GM12878 (cell line): ENCODE measurements at regions not wholly inside any gene's neighbourhood (a gene's known extent, or its start where the extent isn't known, plus 50 kb on each side); places are given as distances from the start of the nearest gene placed in this dataset.

ENCODE experiments used
- ATAC-seq: fragments of 200-7000 bp; cut with Tn5 transposase; 3 replicates; pipeline ENCODE4 v1.9.1; 2020; ENCODE audit warnings: mild to moderate bottlenecking, moderate library complexity
- BruUV-seq: library from RNA; stranded (reverse); fragments of 400-500 nt; replicated peaks from 2 replicates; lab custom pipeline; 2021; lab: Mats Ljungman, UMichigan
- CTCF ChIA-PET: fragments of 300-600 bp; sonication (Branson Sonifier 250); formaldehyde crosslinking; extraction: SDS; loops from one replicate; lab custom pipeline; 2021; ENCODE audit warnings: inconsistent platforms; lab: Yijun Ruan, JAX
- POLR2A ChIA-PET: fragments of 350-600 bp; formaldehyde crosslinking; extraction: SDS; loops from one replicate; lab custom pipeline; 2021; ENCODE audit warnings: inconsistent platforms; lab: Charles Lee
- RAD21 ChIA-PET: fragments of 300-600 bp; sonication (Branson Sonifier 250); formaldehyde crosslinking; loops from one replicate; lab custom pipeline; 2023; ENCODE audit warnings: antibody characterized with exemption; ENCODE audit not compliant: unreplicated experiment; lab: Charles Lee
- SMC1A ChIA-PET: fragments of 300-600 bp; sonication (Branson Sonifier 250); formaldehyde crosslinking; loops from one replicate; lab custom pipeline; 2023; ENCODE audit not compliant: unreplicated experiment, uncharacterized antibody; lab: Charles Lee
- DNase-seq: peaks from one replicate; pipeline ENCODE4 v3.0.0-alpha.2; 2011; ENCODE audit warnings: low read depth, low spot score
- FAIRE-seq: peaks from 3 replicates; lab custom pipeline; 2011; peaks lifted over from hg19 to GRCh38; lab: Jason Lieb, UNC
- H2AFZ ChIP-seq: 2 replicates; pipeline ENCODE4 v1.6.0; 2011; ENCODE audit warnings: low read depth, low read length, control low read depth; ENCODE audit not compliant: control insufficient read depth
- H3K27ac ChIP-seq: 2 replicates; pipeline ENCODE4 v1.5.1; 2011; ENCODE audit warnings: control low read depth; ENCODE audit not compliant: control insufficient read depth, insufficient read depth
- H3K27me3 ChIP-seq, 2 experiments: replicated peaks in 1 of 2; 2 replicates each; pipeline versions ENCODE4 v1.6.0 to v1.6.1; 2011; ENCODE audit warnings: low read length in 1 of 2; ENCODE audit not compliant: control insufficient read depth in 2 of 2, insufficient read depth in 2 of 2
- H3K36me3 ChIP-seq, 2 experiments: 2 replicates each; pipeline ENCODE4 v1.5.1; 2011; ENCODE audit warnings: low read length in 1 of 2; ENCODE audit not compliant: control insufficient read depth in 2 of 2, insufficient read depth in 2 of 2
- H3K4me1 ChIP-seq: 2 replicates; pipeline ENCODE4 v1.6.1; 2011; ENCODE audit warnings: mild to moderate bottlenecking, low read length, moderate library complexity, mixed read lengths; ENCODE audit not compliant: control insufficient read depth, insufficient read depth
- H3K4me2 ChIP-seq: 2 replicates; pipeline ENCODE4 v1.6.0; 2011; ENCODE audit warnings: control low read depth; ENCODE audit not compliant: control insufficient read depth, insufficient read depth
- H3K4me3 ChIP-seq: fragments of 200-600 bp; sonication (generic); 2 replicates; pipeline ENCODE4 v1.5.1; 2016
- H3K79me2 ChIP-seq: 2 replicates; pipeline ENCODE4 v1.6.0; 2011; ENCODE audit warnings: low read length; ENCODE audit not compliant: control insufficient read depth, insufficient read depth
- H3K9ac ChIP-seq: 2 replicates; pipeline ENCODE4 v1.8.0; 2011; ENCODE audit warnings: low read length, control low read depth, mixed read lengths; ENCODE audit not compliant: control insufficient read depth, insufficient read depth
- H3K9me3 ChIP-seq: replicated peaks from 3 replicates; pipeline ENCODE4 v1.5.1; 2011; ENCODE audit warnings: mild to moderate bottlenecking, low read length; ENCODE audit not compliant: control insufficient read depth, insufficient read depth
- H4K20me1 ChIP-seq: 2 replicates; pipeline ENCODE4 v1.6.0; 2011; ENCODE audit not compliant: control insufficient read depth, insufficient read depth
- ATF2 ChIP-seq: IDR thresholded peaks from 2 replicates; pipeline ENCODE4 v1.6.1; 2012; ENCODE audit warnings: low read length, inconsistent platforms
- ATF3 ChIP-seq: IDR thresholded peaks from 2 replicates; pipeline ENCODE4 v1.6.1; 2011; ENCODE audit warnings: low read depth, mild to moderate bottlenecking, low read length, moderate library complexity, borderline replicate concordance; ENCODE audit errors: extremely low read depth
- CHD4 ChIP-seq: fragments of 200-600 bp; sonication (generic); IDR thresholded peaks from 2 replicates; pipeline ENCODE4 v1.6.1; 2016; ENCODE audit warnings: mild to moderate bottlenecking
- EED ChIP-seq: sonication (generic); IDR thresholded peaks from 2 replicates; pipeline ENCODE4 v1.6.1; 2016; ENCODE audit warnings: antibody characterized with exemption, low read depth
- EP300 ChIP-seq, 2 experiments: fragments of 150-350 bp in 1 of 2; IDR thresholded peaks; 2 replicates each; pipeline ENCODE4 v1.6.1; 2011 to 2012; ENCODE audit warnings: low read depth in 2 of 2, low read length in 2 of 2, borderline replicate concordance in 1 of 2, improper control_type of control experiment in 1 of 2, inconsistent platforms in 1 of 2; ENCODE audit not compliant: control insufficient read depth in 1 of 2
- GABPA ChIP-seq: IDR thresholded peaks from 2 replicates; pipeline ENCODE4 v1.6.1; 2014; ENCODE audit warnings: antibody characterized with exemption, low read depth, mild to moderate bottlenecking, inconsistent platforms
- GATAD2B ChIP-seq: fragments of 450-650 bp; conservative IDR thresholded peaks from 2 replicates; pipeline ENCODE4 v1.6.1; 2017; ENCODE audit warnings: low read depth, mild to moderate bottlenecking, moderate library complexity
- KAT2A ChIP-seq: conservative IDR thresholded peaks from 2 replicates; pipeline ENCODE4 v1.6.1; 2011; ENCODE audit warnings: low read depth, low read length; ENCODE audit not compliant: control insufficient read depth
- NFXL1 ChIP-seq: fragments of 450-650 bp; IDR thresholded peaks from 2 replicates; pipeline ENCODE4 v1.6.1; 2017; ENCODE audit warnings: antibody characterized with exemption, mild to moderate bottlenecking, borderline replicate concordance
- NFYA ChIP-seq: IDR thresholded peaks from 2 replicates; pipeline ENCODE4 v1.6.1; 2011; ENCODE audit warnings: low read depth, mild to moderate bottlenecking, low read length, improper control_type of control experiment, borderline replicate concordance
- POLR2A ChIP-seq: IDR thresholded peaks from 2 replicates; pipeline ENCODE4 v1.6.1; 2011; ENCODE audit warnings: low read depth, mild to moderate bottlenecking, low read length
- TAF1 ChIP-seq: IDR thresholded peaks from 2 replicates; pipeline ENCODE4 v1.6.1; 2011; ENCODE audit warnings: mild to moderate bottlenecking, low read depth, low read length, borderline replicate concordance
- in situ Hi-C: fragments of 300-500 bp; cut with MboI; formaldehyde crosslinking; loops from 9 replicates; pipeline ENCODE4 v1.14.3; 2018; ENCODE audit warnings: mixed read lengths
- intact Hi-C: fragments of 100-400 bp; cut with micrococcal nuclease; formaldehyde crosslinking; loops from one replicate; pipeline ENCODE4 v1.14.2; 2022; ENCODE audit not compliant: unreplicated experiment

- TF ChIP-seq ATF3 (no peak), TAF1 (no peak), NFYA (no peak), EED (no peak), GATAD2B (no peak), NFXL1 (no peak), POLR2A (no peak), ATF2 (no peak), CHD4 (no peak)
These were observed 739.7 kb upstream of the RIOK2 start (continued) for GRCh38 chr5:97922776-97923175.

- Histone ChIP-seq H3K27ac (no peak overlapping the region), H3K79me2 (no peaks in the 10 kb centered on the region), H3K4me2 (no peak overlapping the region), H2AFZ (no peak overlapping the region), H3K9me3 (no peaks in the 10 kb centered on the region), H4K20me1 (no peaks in the 10 kb centered on the region), H3K4me1 (no peaks in the 10 kb centered on the region), H3K4me3 (no peak overlapping the region), H3K9ac (no peak overlapping the region), H3K27me3 (no peaks in the 10 kb centered on the region), H3K36me3 (no peaks in the 10 kb centered on the region)
- ChIA-PET POLR2A (no interaction called here), CTCF (interaction anchor here (1.0 to 1.9 kb wide), 4 partner anchors 9 to 390 kb away, joined by 3 to 5 read pairs (median 4); no protein-coding TSS in a partner anchor), RAD21 (interaction anchor here (0.6 to 2.9 kb wide), 14 partner anchors 20 to 498 kb away, joined by 3 to 23 read pairs (median 4); no protein-coding TSS in a partner anchor), SMC1A (interaction anchor here (0.6 to 2.2 kb wide), 23 partner anchors 10 to 568 kb away, joined by 3 to 10 read pairs (median 4); no protein-coding TSS in a partner anchor)
- no peak for DNase-seq
- ATAC-seq, result peak; percentile 85
- in situ Hi-C loops (no loop called here), intact Hi-C loops (loop anchor here (5.0 to 10.0 kb wide), 2 partner anchors 86 to 379 kb away; no protein-coding TSS in a partner anchor)
- BruUV-seq, result no TSS peak
- TF ChIP-seq EP300 (IDR thresholded peaks at IDR 0.05; ENCODE audit: borderline replicate concordance in 1 of 2, control insufficient read depth in 1 of 2, low read depth in 2 of 2, low read length in 2 of 2), result 0 out of 4 replicates have a peak, but pooled peaks have one; percentile 1 to 4
- no peak for TF ChIP-seq KAT2A
- no peak for TF ChIP-seq GABPA
- no peak for FAIRE-seq
These were observed 740.4 kb upstream of the RIOK2 start for GRCh38 chr5:97923496-97923895.
